A549 (cell line): ENCODE measurements at regions not wholly inside any gene's neighbourhood (a gene's known extent, or its start where the extent isn't known, plus 50 kb on each side); places are given as distances from the start of the nearest gene placed in this dataset.

ENCODE experiments used
- ATAC-seq, 2 experiments: fragments of 200-7000 bp in 1 of 2; fragments of >200 bp in 1 of 2; cut with Nextera tagmentation in 1 of 2; cut with Tn5 transposase in 1 of 2; 3 replicates each; pipeline versions ENCODE4 v1.8.0 to v1.9.1; 2018 to 2020; ENCODE audit warnings: mild to moderate bottlenecking in 1 of 2, moderate library complexity in 1 of 2
- CTCF ChIA-PET: fragments of 300-600 bp; sonication (Branson Sonifier 250); formaldehyde crosslinking; extraction: SDS; loops from one replicate; lab custom pipeline; 2021; ENCODE audit warnings: antibody characterized with exemption, inconsistent platforms; lab: Yijun Ruan, JAX
- POLR2A ChIA-PET: fragments of 350-600 bp; formaldehyde crosslinking; extraction: SDS; loops from one replicate; lab custom pipeline; 2021; ENCODE audit warnings: antibody characterized with exemption, inconsistent platforms; lab: Yijun Ruan, JAX
- DNase-seq, 2 experiments: peaks; one replicate each; pipeline versions ENCODE4 v3.0.0 to v3.0.0-alpha.2; 2011 to 2016; ENCODE audit warnings: low read depth in 1 of 2, low spot score in 1 of 2
- FAIRE-seq: peaks from 2 replicates; lab custom pipeline; 2011; peaks lifted over from hg19 to GRCh38; lab: Jason Lieb, UNC
- H3K27ac ChIP-seq, 2 experiments: fragments of >200 bp; sonication (Bioruptor Twin); formaldehyde crosslinking; 3 replicates each; pipeline ENCODE4 v1.5.1; 2016 to 2017
- H3K4me1 ChIP-seq: fragments of >200 bp; sonication (Bioruptor Twin); formaldehyde crosslinking; 3 replicates; pipeline ENCODE4 v1.6.1; 2016
- H3K4me2 ChIP-seq: fragments of >200 bp; sonication (Bioruptor Twin); formaldehyde crosslinking; 3 replicates; pipeline ENCODE4 v1.6.1; 2016
- H3K4me3 ChIP-seq: fragments of >200 bp; sonication (Bioruptor Twin); formaldehyde crosslinking; 3 replicates; pipeline ENCODE4 v1.5.1; 2016
- H3K9me3 ChIP-seq: fragments of >200 bp; sonication (Bioruptor Twin); formaldehyde crosslinking; 3 replicates; pipeline ENCODE4 v1.6.1; 2016
- BHLHE40 ChIP-seq: IDR thresholded peaks from 2 replicates; pipeline ENCODE4 v1.6.1; 2012; ENCODE audit warnings: low read depth, low read length, inconsistent platforms
- CBX2 ChIP-seq: fragments of 200-600 bp; sonication (generic); IDR thresholded peaks from 2 replicates; pipeline ENCODE4 v1.6.1; 2016; ENCODE audit warnings: low read depth, mild to moderate bottlenecking, borderline replicate concordance
- CHD2 ChIP-seq: fragments of 150-350 bp; IDR thresholded peaks from 2 replicates; pipeline ENCODE4 v1.6.1; 2014; ENCODE audit warnings: low read length; ENCODE audit not compliant: partially characterized antibody
- EHF ChIP-seq: fragments of 250-450 bp; sonication (Bioruptor Pico); IDR thresholded peaks from 2 replicates; pipeline ENCODE4 v1.5.0; 2020; ENCODE audit warnings: mild to moderate bottlenecking
- EP300 ChIP-seq, 2 experiments: fragments of >200 bp; sonication (Bioruptor Twin); formaldehyde crosslinking; IDR thresholded peaks; 2 replicates in 1 of 2; 3 replicates in 1 of 2; pipeline ENCODE4 v1.6.1; 2016 to 2017
- FOSB ChIP-seq: fragments of 250-450 bp; sonication (Bioruptor Pico); IDR thresholded peaks from 2 replicates; pipeline ENCODE4 v1.5.0; 2020; ENCODE audit warnings: mild to moderate bottlenecking, moderate library complexity
- FOXS1 ChIP-seq: fragments of 250-450 bp; sonication (Bioruptor Pico); IDR thresholded peaks from 2 replicates; pipeline ENCODE4 v1.5.0; 2020; ENCODE audit warnings: mild to moderate bottlenecking, moderate library complexity
- HMGXB4 ChIP-seq: fragments of 250-450 bp; sonication (Bioruptor Pico); IDR thresholded peaks from 2 replicates; pipeline ENCODE4 v1.5.0; 2021; ENCODE audit warnings: mild to moderate bottlenecking, moderate library complexity, borderline replicate concordance
- HOXB13 ChIP-seq: fragments of 250-450 bp; sonication (Bioruptor Pico); IDR thresholded peaks from 2 replicates; pipeline ENCODE4 v1.5.0; 2020; ENCODE audit warnings: low read depth, mild to moderate bottlenecking, moderate library complexity
- KDM5A ChIP-seq: fragments of 200-600 bp; sonication (generic); IDR thresholded peaks from 2 replicates; pipeline ENCODE4 v1.6.1; 2016; ENCODE audit warnings: antibody characterized with exemption, mild to moderate bottlenecking
- NFE2L2 ChIP-seq: fragments of 150-350 bp; conservative IDR thresholded peaks from 2 replicates; pipeline ENCODE4 v1.6.1; 2014; ENCODE audit warnings: low read length
- NPAS2 ChIP-seq: fragments of 250-450 bp; sonication (Bioruptor Pico); IDR thresholded peaks from 2 replicates; pipeline ENCODE4 v1.8.0; 2022; ENCODE audit warnings: mild to moderate bottlenecking, moderate library complexity, borderline replicate concordance
- POLR2A ChIP-seq: IDR thresholded peaks from 2 replicates; pipeline ENCODE4 v1.6.1; 2012; ENCODE audit warnings: mild to moderate bottlenecking, low read length
- REST ChIP-seq: fragments of 200-600 bp; sonication (generic); IDR thresholded peaks from 2 replicates; pipeline ENCODE4 v1.6.1; 2016; ENCODE audit warnings: antibody characterized with exemption, mild to moderate bottlenecking, moderate library complexity
- SMC3 ChIP-seq: fragments of >200 bp; sonication (Bioruptor Twin); formaldehyde crosslinking; IDR thresholded peaks from 3 replicates; pipeline ENCODE4 v1.6.1; 2018; ENCODE audit warnings: inconsistent platforms
- SREBF2 ChIP-seq: fragments of 450-650 bp; IDR thresholded peaks from 2 replicates; pipeline ENCODE4 v1.6.1; 2014; ENCODE audit warnings: mild to moderate bottlenecking, moderate library complexity
- TP53 ChIP-seq: fragments of 250-450 bp; sonication (Bioruptor Pico); IDR thresholded peaks from 2 replicates; pipeline ENCODE4 v1.5.0; 2021; ENCODE audit warnings: mild to moderate bottlenecking, moderate library complexity
- ZSCAN20 ChIP-seq: fragments of 250-450 bp; sonication (Bioruptor Pico); IDR thresholded peaks from 2 replicates; pipeline ENCODE4 v1.8.0; 2022; ENCODE audit warnings: mild to moderate bottlenecking, moderate library complexity
- WGBS: methylation state at CpG from one replicate; pipeline ENCODE4 v1.1.6; 2017; ENCODE audit errors: missing lambda C conversion rate; 5-methylcytosine and 5-hydroxymethylcytosine counted together
- TF ChIP-seq, protein P1 (sequence below): fragments of >200 bp; sonication (Bioruptor Twin); formaldehyde crosslinking; IDR thresholded peaks from 2 replicates; pipeline ENCODE4 v1.6.1; 2016

- TF ChIP-seq HOXB13 (CRISPR knock-in tag) (no peak), CHD2 (no peak), EHF (CRISPR knock-in tag) (no peak), FOXS1 (CRISPR knock-in tag) (no peak)
- TF ChIP-seq, protein P1, sequence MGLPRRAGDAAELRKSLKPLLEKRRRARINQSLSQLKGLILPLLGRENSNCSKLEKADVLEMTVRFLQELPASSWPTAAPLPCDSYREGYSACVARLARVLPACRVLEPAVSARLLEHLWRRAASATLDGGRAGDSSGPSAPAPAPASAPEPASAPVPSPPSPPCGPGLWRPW = no peak
- DNase-seq = peak in 1 of 2 experiments; percentile 11
- ATAC-seq = peak; percentile 43 to 65
- Histone ChIP-seq H3K4me1 (peaks cover 5% of the 10 kb centered on the region; the same call in 1 of the 3 replicates), H3K27ac (no peak overlapping the region), H3K4me2 (peak overlapping the region; percentile 8; the same call in 2 of the 3 replicates), H3K9me3 (no peaks in the 10 kb centered on the region), H3K4me3 (no peak overlapping the region)
- CTCF ChIA-PET = interaction anchor here (1.1 to 1.3 kb wide), 3 partner anchors 77 to 346 kb away, joined by 3 to 4 read pairs (median 3); no protein-coding TSS in a partner anchor
- POLR2A ChIA-PET = no interaction called here
- WGBS = 38% methylated on average over 14 of the region's 14 CpGs
- no peak for FAIRE-seq
Measured at GRCh38 chr1:223479718-223480425, 86.7 kb downstream of the CCDC185 start.

- CTCF ChIA-PET = interaction anchor here (0.5 kb wide), 1 partner anchor 273 kb away, joined by 3 read pairs; no protein-coding TSS in a partner anchor
- no peak for DNase-seq
- no peak for TF ChIP-seq EHF (CRISPR knock-in tag)
- TF ChIP-seq NPAS2 (CRISPR knock-in tag) = no peak
- TF ChIP-seq EP300 (IDR thresholded peaks at IDR 0.05) = no peak
- TF ChIP-seq POLR2A = no peak
- TF ChIP-seq TP53 = no peak
- TF ChIP-seq NFE2L2 = no peak
- no peak for TF ChIP-seq HMGXB4 (CRISPR knock-in tag)
- no peak for TF ChIP-seq SMC3
- TF ChIP-seq SREBF2 = no peak
- no peak for TF ChIP-seq ZSCAN20 (CRISPR knock-in tag)
- no peak for TF ChIP-seq CBX2
- TF ChIP-seq REST = no peak
- TF ChIP-seq FOSB = no peak
- TF ChIP-seq KDM5A = no peak
- no peak for TF ChIP-seq BHLHE40
- no peak for ATAC-seq
- FAIRE-seq = peak; percentile 32
- no peak overlapping the region for H3K27ac ChIP-seq
- peaks cover 5% of the 10 kb centered on the region; the same call in 1 of the 3 replicates for H3K4me1 ChIP-seq
- no peaks in the 10 kb centered on the region for H3K9me3 ChIP-seq
- POLR2A ChIA-PET = no interaction called here
- H3K4me2 ChIP-seq = no peak overlapping the region
- no peak overlapping the region for H3K4me3 ChIP-seq
Measured at GRCh38 chr1:223482132-223482531, 88.9 kb downstream of the CCDC185 start.
